Kidney (tissue), 13 donors: ENCODE measurements at regions not wholly inside any gene's neighbourhood (a gene's known extent, or its start where the extent isn't known, plus 50 kb on each side); places are given as distances from the start of the nearest gene placed in this dataset.

Experiments used
- DNase-seq, 5 donors: peaks; one replicate each; pipeline ENCODE4 v3.0.0-alpha.2; 2013 to 2020
- FAIRE-seq: peaks from 2 replicates; lab custom pipeline; 2012; peaks lifted over from hg19 to GRCh38; lab: Jason Lieb, UNC
- H3K27ac ChIP-seq, 2 donors: one replicate each; pipeline ENCODE4 v1.7.0; 2013; ENCODE audit warnings: low read depth in 2 of 2, low read length in 2 of 2, inconsistent platforms in 1 of 2
- H3K27me3 ChIP-seq: one replicate; pipeline ENCODE4 v1.7.1; 2013; ENCODE audit warnings: low read length, inconsistent platforms; ENCODE audit not compliant: control insufficient read depth, insufficient read depth
- H3K36me3 ChIP-seq, 3 donors: one replicate each; pipeline versions ENCODE4 v1.7.0 to v1.7.1; 2013; ENCODE audit warnings: low read length in 3 of 3, control low read depth in 1 of 3, inconsistent platforms in 1 of 3; ENCODE audit not compliant: insufficient read depth in 3 of 3, control insufficient read depth in 2 of 3
- H3K4me1 ChIP-seq, 3 donors: one replicate each; pipeline versions ENCODE4 v1.7.0 to v1.7.1; 2013; ENCODE audit warnings: low read length in 3 of 3, inconsistent platforms in 1 of 3, low read depth in 1 of 3; ENCODE audit not compliant: control insufficient read depth in 2 of 3, insufficient read depth in 2 of 3
- H3K4me3 ChIP-seq, 3 donors: one replicate each; pipeline versions ENCODE4 v1.7.0 to v1.8.1; 2013; ENCODE audit warnings: low read length in 3 of 3, control low read depth in 1 of 3, inconsistent platforms in 1 of 3
- H3K9ac ChIP-seq, 3 donors: one replicate each; pipeline versions ENCODE4 v1.7.0 to v1.7.1; 2013; ENCODE audit warnings: low read length in 3 of 3, control low read depth in 1 of 3, inconsistent platforms in 1 of 3
- H3K9me3 ChIP-seq, 3 donors: one replicate each; pipeline versions ENCODE4 v1.7.0 to v1.7.1; 2013; ENCODE audit warnings: low read length in 3 of 3, control low read depth in 1 of 3, inconsistent platforms in 1 of 3; ENCODE audit not compliant: control insufficient read depth in 2 of 3, insufficient read depth in 1 of 3
- CTCF ChIP-seq: IDR thresholded peaks from 3 replicates; pipeline ENCODE4 v1.5.1; 2012; ENCODE audit warnings: mild to moderate bottlenecking, moderate library complexity, borderline replicate concordance; ENCODE audit not compliant: insufficient read depth; ENCODE audit errors: extremely low read depth
- intact Hi-C: fragments of 100-400 bp; cut with DNase I; formaldehyde crosslinking; loops from one replicate; pipeline ENCODE4 v1.11.1; 2022
- donor health status: control.
- donor health status: control.
- donor health status: control.
- donor health status: control.
- donor health status: control.
- donor health status: DM: yes; HTN: yes; CAD: no.
- donor health status: Normal renal cell carcinoma (clear cell type).

- DNase-seq (no peak), FAIRE-seq (no peak)
- intact Hi-C loops = no loop called here
- H3K4me1 ChIP-seq = no peaks in the 10 kb centered on the region
- no peak overlapping the region for H3K4me3 ChIP-seq
- no peaks in the 10 kb centered on the region for H3K27me3 ChIP-seq
- H3K27ac ChIP-seq = no peak overlapping the region
- H3K9me3 ChIP-seq = no peaks in the 10 kb centered on the region
- H3K36me3 ChIP-seq = no peaks in the 10 kb centered on the region
- TF ChIP-seq CTCF = no peak
- H3K9ac ChIP-seq = no peak overlapping the region
Measured at GRCh38 chr16:66044089-66044488, 322.4 kb upstream of the CDH5 start.

- Histone ChIP-seq H3K36me3 (no peaks in the 10 kb centered on the region), H3K27me3 (no peaks in the 10 kb centered on the region), H3K9ac (no peak overlapping the region), H3K27ac (no peak overlapping the region), H3K4me1 (no peaks in the 10 kb centered on the region), H3K9me3 (no peaks in the 10 kb centered on the region), H3K4me3 (no peak overlapping the region)
- FAIRE-seq (no peak), DNase-seq (no peak)
- intact Hi-C loops = no loop called here
- no peak for TF ChIP-seq CTCF
Measured at GRCh38 chr16:66043326-66043725, 323.2 kb upstream of the CDH5 start.

- intact Hi-C loops = no loop called here
- FAIRE-seq = no peak
- no peaks in the 10 kb centered on the region for H3K27me3 ChIP-seq
Measured at GRCh38 chr16:66042341-66042740, 324.1 kb upstream of the CDH5 start.

More at GRCh38 chr16:66042341-66042740, 324.1 kb upstream of the CDH5 start:
- TF ChIP-seq CTCF = no peak
- DNase-seq = no peak
- no peak overlapping the region for H3K9ac ChIP-seq
- H3K9me3 ChIP-seq = no peaks in the 10 kb centered on the region
- H3K36me3 ChIP-seq = no peaks in the 10 kb centered on the region
- peaks cover 0 to under 1% (median 0%) of the 10 kb centered on the region in 3 donors for H3K4me1 ChIP-seq
- H3K27ac ChIP-seq = no peak overlapping the region
- no peak overlapping the region for H3K4me3 ChIP-seq
